Large intestine (tissue), 3 donors: ENCODE measurements at regions not wholly inside any gene's neighbourhood (a gene's known extent, or its start where the extent isn't known, plus 50 kb on each side); places are given as distances from the start of the nearest gene placed in this dataset.

Experiments
- DNase-seq, 2 donors: peaks; one replicate each; pipeline versions ENCODE4 v3.0.0 to v3.0.0-alpha.2; 2013
- H3K27ac ChIP-seq: one replicate; pipeline ENCODE4 v1.5.1; 2013; ENCODE audit warnings: low read length
- H3K27me3 ChIP-seq: 2 replicates; pipeline ENCODE4 v1.6.1; 2013; ENCODE audit warnings: low read length; ENCODE audit not compliant: control insufficient read depth, insufficient read depth
- H3K36me3 ChIP-seq: 2 replicates; pipeline ENCODE4 v1.6.1; 2013; ENCODE audit warnings: low read length; ENCODE audit not compliant: control insufficient read depth, insufficient read depth
- H3K4me1 ChIP-seq: one replicate; pipeline ENCODE4 v1.6.1; 2013; ENCODE audit warnings: low read length; ENCODE audit not compliant: control insufficient read depth, insufficient read depth
- H3K4me3 ChIP-seq: one replicate; pipeline ENCODE4 v1.5.1; 2013; ENCODE audit warnings: low read length
- H3K9me3 ChIP-seq: one replicate; pipeline ENCODE4 v1.6.1; 2013; ENCODE audit warnings: mild to moderate bottlenecking, low read depth, low read length, moderate library complexity; ENCODE audit not compliant: control insufficient read depth
- WGBS: methylation state at CpG from one replicate; pipeline ENCODE4 v1.1.5; 2013; ENCODE audit warnings: low lambda C conversion rate; ENCODE audit not compliant: insufficient coverage; 5-methylcytosine and 5-hydroxymethylcytosine counted together

DNA sequence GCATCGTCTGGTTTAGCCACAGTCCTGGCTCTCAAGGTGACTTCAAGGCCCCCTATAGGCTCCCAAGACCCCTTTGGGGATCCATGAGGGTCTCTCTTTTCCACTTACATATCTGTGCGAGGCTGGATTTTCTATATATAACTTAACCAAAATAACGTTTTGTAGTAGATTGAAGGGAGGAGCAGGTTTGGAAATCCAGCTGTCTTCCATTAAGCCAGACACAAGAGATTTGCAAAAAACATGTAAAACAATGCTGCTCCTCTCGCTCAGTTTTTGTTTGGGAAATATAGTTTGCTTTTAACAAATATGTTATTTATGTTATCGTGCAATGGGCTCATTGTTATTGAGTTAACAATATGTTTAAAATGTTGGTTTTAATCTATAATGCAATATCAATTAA lies 811.2 kb downstream of the TYW1 start:
- DNase-seq: no peak
- H3K4me1 ChIP-seq: no peaks in the 10 kb centered on the region
- H3K9me3 ChIP-seq: no peaks in the 10 kb centered on the region
- WGBS: 80% methylated on average over 2 of the region's 5 CpGs
- no peaks in the 10 kb centered on the region for H3K27me3 ChIP-seq
- H3K36me3 ChIP-seq: no peaks in the 10 kb centered on the region
- no peak overlapping the region for H3K27ac ChIP-seq
- H3K4me3 ChIP-seq: no peak overlapping the region

DNA sequence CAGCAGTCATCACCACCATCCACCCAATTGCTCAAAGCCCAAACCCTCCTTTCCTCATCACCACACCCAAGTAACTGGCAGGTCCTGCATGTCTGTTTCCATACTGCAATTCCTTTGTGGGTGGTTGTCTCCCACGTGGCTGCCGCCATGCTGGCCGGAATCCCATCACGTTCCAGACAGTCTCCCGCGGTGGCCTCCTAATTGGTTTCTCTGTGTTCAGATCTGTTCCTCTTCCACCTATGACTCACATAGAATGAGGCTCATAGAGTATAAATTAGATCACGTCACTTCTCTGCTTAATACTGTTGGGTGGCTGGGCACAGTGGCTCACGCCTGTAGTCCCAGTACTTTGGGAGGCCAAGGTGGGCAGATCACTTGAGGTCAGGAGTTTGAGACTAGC lies 813.0 kb downstream of the TYW1 start:
- no peaks in the 10 kb centered on the region for H3K9me3 ChIP-seq
- no peak overlapping the region for H3K4me3 ChIP-seq
- H3K4me1 ChIP-seq: no peaks in the 10 kb centered on the region
- H3K27me3 ChIP-seq: no peaks in the 10 kb centered on the region
- WGBS: no CpG with 5 or more reads among the region's 8 CpGs
- no peaks in the 10 kb centered on the region for H3K36me3 ChIP-seq
- DNase-seq: no peak
- H3K27ac ChIP-seq: no peak overlapping the region

DNA sequence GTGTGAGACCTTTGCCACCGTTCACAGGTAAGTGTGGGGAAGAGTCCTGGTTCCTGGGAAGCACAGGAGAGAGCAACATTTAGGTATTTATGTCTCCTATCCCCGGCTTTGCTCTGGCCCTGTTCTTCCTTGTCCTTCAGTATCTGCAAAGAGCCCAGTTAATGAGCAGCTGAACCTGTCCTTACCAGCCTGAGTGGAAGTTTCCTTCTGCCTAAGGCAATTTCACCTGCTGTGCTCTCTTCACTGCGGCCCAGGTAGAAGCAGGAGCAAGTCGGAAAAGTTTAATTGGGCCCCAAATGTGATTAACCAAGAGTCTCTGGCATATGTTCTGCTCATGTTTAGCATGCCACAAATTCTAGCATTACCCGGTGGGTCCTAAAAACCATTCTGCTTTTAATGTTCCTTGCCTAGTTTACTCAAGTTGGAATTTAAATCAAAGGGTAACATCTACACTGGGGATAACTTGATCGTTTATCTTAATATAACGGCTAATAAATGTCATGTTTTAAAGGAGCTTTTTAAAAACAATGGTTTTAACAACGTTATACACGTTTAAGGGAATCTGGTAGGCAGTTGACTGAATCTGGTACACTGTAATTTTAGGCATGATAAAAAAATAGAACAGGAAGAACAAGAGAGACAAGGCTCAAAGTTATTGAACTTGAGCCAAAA lies 817.1 kb downstream of the TYW1 start:
- Histone ChIP-seq H3K27me3 (no peaks in the 10 kb centered on the region), H3K4me1 (no peaks in the 10 kb centered on the region), H3K9me3 (no peaks in the 10 kb centered on the region), H3K27ac (no peak overlapping the region), H3K4me3 (no peak overlapping the region), H3K36me3 (no peaks in the 10 kb centered on the region)
- DNase-seq: no peak
- 20% methylated on average over 2 of the region's 9 CpGs for WGBS

DNA sequence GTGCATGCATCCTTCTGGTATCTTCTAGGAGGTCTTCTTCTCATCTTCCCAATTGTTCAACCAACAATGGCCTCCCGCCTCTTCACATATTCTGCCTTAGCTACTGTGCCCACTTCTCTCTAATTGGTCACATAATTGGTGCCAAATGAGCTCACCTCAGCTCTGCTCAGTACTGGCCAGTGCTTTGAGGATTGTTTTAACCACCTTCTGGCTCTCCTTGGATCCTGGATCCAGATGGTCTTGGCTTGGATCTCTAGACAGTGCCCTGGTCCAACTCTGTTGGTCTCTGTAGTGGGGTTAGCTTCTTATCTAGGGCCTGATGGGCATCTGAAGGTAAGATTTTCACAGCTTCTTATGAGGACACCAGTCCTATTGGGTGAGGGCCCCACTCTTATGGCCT lies 820.8 kb downstream of the TYW1 start:
- H3K27me3 ChIP-seq: no peaks in the 10 kb centered on the region
- no peaks in the 10 kb centered on the region for H3K4me1 ChIP-seq
- no peaks in the 10 kb centered on the region for H3K9me3 ChIP-seq
- H3K4me3 ChIP-seq: no peak overlapping the region
- H3K36me3 ChIP-seq: no peaks in the 10 kb centered on the region
- no CpG with 5 or more reads among the region's 1 CpG for WGBS
- DNase-seq: no peak
- no peak overlapping the region for H3K27ac ChIP-seq

DNA sequence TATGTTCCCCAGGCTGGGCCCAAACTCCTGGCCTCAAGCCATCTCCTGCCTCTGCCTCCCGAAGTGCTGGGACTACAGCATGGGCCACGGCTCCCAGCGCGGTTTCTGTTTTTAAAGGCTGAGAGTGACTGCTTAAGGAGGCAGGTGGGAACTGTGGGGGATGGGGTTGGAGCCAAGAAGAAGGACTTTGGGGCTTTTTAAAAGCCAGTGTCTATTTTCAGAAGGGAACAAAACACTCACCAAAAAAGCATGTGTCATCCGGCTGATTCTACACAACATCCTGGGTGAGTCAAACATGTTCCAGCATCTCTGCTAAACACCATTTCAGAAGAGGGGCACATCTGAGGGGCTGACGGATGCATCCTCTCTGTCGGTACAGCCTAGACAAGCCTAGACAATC lies 824.5 kb downstream of the TYW1 start:
- DNase-seq: no peak
- Histone ChIP-seq H3K27me3 (no peaks in the 10 kb centered on the region), H3K27ac (no peak overlapping the region), H3K36me3 (no peaks in the 10 kb centered on the region), H3K9me3 (no peaks in the 10 kb centered on the region), H3K4me1 (no peaks in the 10 kb centered on the region), H3K4me3 (no peak overlapping the region)
- 80% methylated on average over 2 of the region's 7 CpGs for WGBS

DNA sequence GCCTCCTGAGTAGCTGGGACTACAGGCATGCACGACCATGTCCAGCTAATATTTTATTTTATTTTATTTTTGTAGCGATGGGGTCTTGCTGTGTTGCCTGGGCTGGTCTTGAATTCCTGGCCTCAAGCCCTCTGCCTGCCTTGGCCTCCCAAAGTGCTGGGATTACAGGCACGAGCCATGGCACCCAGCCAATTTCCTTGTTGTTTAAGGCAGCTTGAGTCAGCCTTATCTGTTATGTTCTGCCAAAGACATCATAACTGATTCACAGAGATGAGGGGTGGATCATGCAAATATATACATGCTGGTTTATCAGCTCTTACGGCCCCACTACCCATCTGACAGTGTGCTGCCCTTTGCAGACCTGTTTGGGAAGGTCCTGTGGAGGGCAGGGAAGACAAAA lies 826.7 kb downstream of the TYW1 start:
- no peak overlapping the region for H3K27ac ChIP-seq
- H3K36me3 ChIP-seq: no peaks in the 10 kb centered on the region
- no peaks in the 10 kb centered on the region for H3K27me3 ChIP-seq
- no CpG with 5 or more reads among the region's 4 CpGs for WGBS
- DNase-seq: no peak
- no peaks in the 10 kb centered on the region for H3K9me3 ChIP-seq
- no peak overlapping the region for H3K4me3 ChIP-seq
- no peaks in the 10 kb centered on the region for H3K4me1 ChIP-seq

DNA sequence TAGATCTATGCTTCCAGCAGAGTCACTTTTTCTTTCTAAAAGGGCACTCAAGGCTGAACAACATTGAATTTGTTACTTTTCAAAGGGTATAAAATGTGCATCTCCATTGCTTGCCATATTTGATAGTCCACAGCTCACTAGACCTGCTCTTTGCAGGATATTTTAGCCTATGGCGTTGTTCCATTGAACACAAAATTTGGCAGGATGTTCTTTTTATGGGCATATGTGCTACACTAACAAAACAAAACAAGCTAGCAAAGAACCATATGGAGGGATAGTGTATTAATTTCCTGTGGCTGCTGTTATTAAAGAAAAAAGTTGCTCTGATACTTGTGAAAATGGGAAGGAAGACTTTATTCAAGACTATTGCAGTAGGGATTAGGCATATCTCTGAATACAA lies 828.7 kb downstream of the TYW1 start:
- Histone ChIP-seq H3K27ac (no peak overlapping the region), H3K36me3 (no peaks in the 10 kb centered on the region), H3K9me3 (no peaks in the 10 kb centered on the region), H3K4me1 (no peaks in the 10 kb centered on the region), H3K27me3 (no peaks in the 10 kb centered on the region), H3K4me3 (no peak overlapping the region)
- WGBS: no CpG with 5 or more reads among the region's 1 CpG
- no peak for DNase-seq

DNA sequence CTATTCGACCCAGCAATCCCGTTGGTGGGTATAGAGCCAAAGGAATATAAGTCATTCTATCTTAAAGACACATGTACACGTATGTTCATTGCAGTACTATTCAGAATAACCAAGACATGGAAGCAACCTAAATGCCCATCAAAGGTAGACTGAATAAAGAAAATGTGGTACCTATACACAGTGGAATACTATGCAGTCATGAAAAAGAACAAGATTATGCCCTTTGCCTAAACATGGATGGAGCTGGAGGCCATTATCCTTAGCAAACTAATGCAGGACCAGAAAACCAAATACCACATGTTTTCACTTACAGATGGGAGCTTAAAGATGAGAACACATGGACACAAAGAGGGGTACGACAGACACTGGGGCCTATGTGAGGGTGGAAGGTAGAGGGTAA lies 845.3 kb downstream of the TYW1 start:
- H3K27ac ChIP-seq: no peak overlapping the region
- H3K27me3 ChIP-seq: no peaks in the 10 kb centered on the region
- H3K9me3 ChIP-seq: no peaks in the 10 kb centered on the region
- 100% methylated on average over 1 of the region's 4 CpGs for WGBS
- no peaks in the 10 kb centered on the region for H3K36me3 ChIP-seq
- H3K4me3 ChIP-seq: no peak overlapping the region
- H3K4me1 ChIP-seq: no peaks in the 10 kb centered on the region
- no peak for DNase-seq

DNA sequence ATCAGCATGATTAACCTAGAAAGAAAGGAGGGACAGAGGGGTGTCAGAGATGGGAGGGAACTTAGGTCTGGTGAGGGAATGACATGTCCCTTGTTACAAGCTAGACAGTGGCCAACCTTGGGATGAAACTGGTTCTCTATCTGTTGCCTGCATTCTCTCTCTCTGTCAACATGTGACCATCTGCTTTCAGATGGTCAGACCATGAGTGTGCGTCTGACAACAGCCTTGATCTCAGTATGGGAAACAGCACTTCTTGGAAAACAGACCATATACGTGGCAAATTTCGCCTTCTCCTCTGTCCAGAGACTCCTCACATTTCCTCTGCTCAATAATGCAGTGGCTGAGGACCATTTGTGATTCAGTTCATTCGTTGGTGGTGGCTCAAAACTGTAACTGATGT lies 845.9 kb downstream of the TYW1 start:
- H3K27me3 ChIP-seq: no peaks in the 10 kb centered on the region
- WGBS: no CpG with 5 or more reads among the region's 4 CpGs
- DNase-seq: no peak
- H3K27ac ChIP-seq: no peak overlapping the region
- no peak overlapping the region for H3K4me3 ChIP-seq
- H3K4me1 ChIP-seq: no peaks in the 10 kb centered on the region
- H3K36me3 ChIP-seq: no peaks in the 10 kb centered on the region
- H3K9me3 ChIP-seq: no peaks in the 10 kb centered on the region

DNA sequence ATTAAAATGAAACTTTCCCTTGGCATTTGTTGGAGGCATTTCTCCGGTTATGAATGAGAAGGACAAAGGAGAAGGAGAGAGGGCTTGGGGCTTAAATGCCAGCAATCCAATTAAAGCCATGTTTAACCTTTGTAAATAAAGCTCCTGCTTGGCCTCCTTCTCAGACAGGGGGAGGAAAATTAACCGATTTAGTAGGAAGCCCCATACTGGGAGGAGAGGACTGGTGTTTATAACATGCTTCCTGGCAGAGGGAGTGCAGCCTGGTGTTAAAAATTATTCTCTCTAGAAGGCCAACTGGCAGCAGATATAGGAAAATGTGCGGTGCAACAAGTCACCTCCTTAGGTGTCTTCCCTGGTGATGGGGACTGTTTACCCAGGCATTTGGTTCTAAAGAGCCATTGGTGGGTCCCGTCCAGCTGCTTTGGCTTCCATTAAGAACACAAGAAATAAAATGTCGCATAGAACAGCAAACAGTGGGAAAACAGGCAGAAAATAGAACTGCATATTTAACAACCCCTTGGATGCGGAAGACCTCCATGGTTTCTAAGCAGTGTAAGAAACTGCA lies 846.5 kb downstream of the TYW1 start:
- DNase-seq: no peak
- Histone ChIP-seq H3K27ac (no peak overlapping the region), H3K4me3 (no peak overlapping the region), H3K36me3 (no peaks in the 10 kb centered on the region), H3K4me1 (no peaks in the 10 kb centered on the region), H3K9me3 (no peaks in the 10 kb centered on the region), H3K27me3 (no peaks in the 10 kb centered on the region)
- WGBS: 86% methylated on average over 1 of the region's 6 CpGs

DNA sequence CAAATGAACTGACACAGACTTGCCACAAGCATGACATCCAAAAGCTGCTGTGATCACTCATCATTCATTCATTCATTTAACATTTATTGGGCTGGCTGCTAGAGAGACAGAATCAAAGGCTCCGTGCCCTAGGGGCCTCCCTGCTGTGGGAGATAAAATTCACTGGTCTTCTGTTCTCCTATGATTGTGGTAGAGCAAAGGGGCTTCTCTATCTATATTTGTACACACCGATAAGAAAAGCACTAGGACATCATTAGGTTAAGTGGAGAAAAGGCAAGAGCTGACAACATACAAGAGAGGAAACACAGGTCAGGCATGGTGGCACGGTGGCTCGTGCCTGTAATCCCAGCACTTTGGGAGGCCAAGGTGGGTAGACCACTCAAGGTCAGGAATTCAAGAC lies 847.0 kb downstream of the TYW1 start:
- no peaks in the 10 kb centered on the region for H3K9me3 ChIP-seq
- no peaks in the 10 kb centered on the region for H3K4me1 ChIP-seq
- WGBS: no CpG with 5 or more reads among the region's 4 CpGs
- no peak overlapping the region for H3K4me3 ChIP-seq
- no peaks in the 10 kb centered on the region for H3K27me3 ChIP-seq
- no peak overlapping the region for H3K27ac ChIP-seq
- no peaks in the 10 kb centered on the region for H3K36me3 ChIP-seq
- DNase-seq: no peak
